HL-60 (cell line): ENCODE measurements at regions not wholly inside any gene's neighbourhood (a gene's known extent, or its start where the extent isn't known, plus 50 kb on each side); places are given as distances from the start of the nearest gene placed in this dataset.

Experiments
- CTCF ChIP-seq: IDR thresholded peaks from one replicate; pipeline ENCODE4 v1.5.1; 2011; ENCODE audit warnings: low read length, control low read depth, inconsistent platforms; ENCODE audit not compliant: insufficient read depth
- GABPA ChIP-seq: IDR thresholded peaks from 2 replicates; pipeline ENCODE4 v1.6.1; 2012; ENCODE audit warnings: low read depth
- POLR2AphosphoS5 ChIP-seq: IDR thresholded peaks from 2 replicates; pipeline ENCODE4 v1.6.1; 2012; ENCODE audit warnings: low read depth
- REST ChIP-seq: IDR thresholded peaks from 2 replicates; pipeline ENCODE4 v1.6.1; 2012; ENCODE audit warnings: low read depth; ENCODE audit not compliant: insufficient replicate concordance

- no peak for TF ChIP-seq POLR2AphosphoS5
- no peak for TF ChIP-seq CTCF
- TF ChIP-seq REST, result no peak
- no peak for TF ChIP-seq GABPA
Measured at GRCh38 chr9:91485006-91485405, 61.4 kb upstream of the NFIL3 start.
